OCI-LY7 (cell line): ENCODE measurements at regions not wholly inside any gene's neighbourhood (a gene's known extent, or its start where the extent isn't known, plus 50 kb on each side); places are given as distances from the start of the nearest gene placed in this dataset.

ENCODE experiments used
- CTCF ChIP-seq: fragments of 200-600 bp; sonication (generic); conservative IDR thresholded peaks from 2 replicates; pipeline ENCODE4 v1.5.1; 2014; ENCODE audit warnings: mild to moderate bottlenecking, antibody characterized with exemption, low read length, moderate library complexity, mixed read lengths
- EZH2phosphoT487 ChIP-seq: fragments of 200-600 bp; sonication (generic); IDR thresholded peaks from 2 replicates; pipeline ENCODE4 v1.6.1; 2018; ENCODE audit warnings: low read depth, borderline replicate concordance, mild to moderate bottlenecking, mixed run types, antibody characterized with exemption, low read length, moderate library complexity, mixed read lengths

- TF ChIP-seq EZH2phosphoT487: no peak
- no peak for TF ChIP-seq CTCF
These were observed 121.3 kb upstream of the C1orf174 start for GRCh38 chr1:4021136-4021973.
